Spleen (tissue), 11 donors: ENCODE measurements at regions not wholly inside any gene's neighbourhood (a gene's known extent, or its start where the extent isn't known, plus 50 kb on each side); places are given as distances from the start of the nearest gene placed in this dataset.

ENCODE experiments used
- DNase-seq: peaks from one replicate; pipeline ENCODE4 v3.0.0-alpha.2; 2020
- H3K27ac ChIP-seq, 8 donors: fragments of 200-600 bp; sonication (generic) in 7 of 8; 1 replicate in 4 of 8; 2 replicates in 4 of 8; pipeline versions ENCODE4 v1.5.0 to v1.8.0; 2016 to 2021; ENCODE audit warnings: inconsistent platforms in 4 of 8, mild to moderate bottlenecking in 4 of 8, moderate library complexity in 1 of 8
- H3K27me3 ChIP-seq, 7 donors: fragments of 200-600 bp; sonication (generic) in 6 of 7; replicated peaks in 1 of 7; 1 replicate in 4 of 7; 2 replicates in 3 of 7; pipeline versions ENCODE4 v1.5.0 to v1.8.0; 2016 to 2021; ENCODE audit warnings: inconsistent platforms in 3 of 7, mild to moderate bottlenecking in 1 of 7
- H3K36me3 ChIP-seq, 6 donors: fragments of 200-600 bp; sonication (generic) in 5 of 6; 1 replicate in 4 of 6; 2 replicates in 2 of 6; pipeline versions ENCODE4 v1.5.0 to v1.8.0; 2016 to 2021; ENCODE audit warnings: inconsistent platforms in 2 of 6
- H3K4me1 ChIP-seq, 6 donors: fragments of 200-600 bp; sonication (generic) in 5 of 6; 1 replicate in 3 of 6; 2 replicates in 3 of 6; pipeline versions ENCODE4 v1.5.0 to v1.8.0; 2016 to 2021; ENCODE audit warnings: inconsistent platforms in 3 of 6
- H3K4me3 ChIP-seq, 8 donors: fragments of 200-600 bp; sonication (generic) in 7 of 8; 1 replicate in 4 of 8; 2 replicates in 4 of 8; pipeline versions ENCODE4 v1.5.0 to v1.8.0; 2016 to 2021; ENCODE audit warnings: inconsistent platforms in 4 of 8, mild to moderate bottlenecking in 4 of 8, moderate library complexity in 2 of 8
- H3K9me3 ChIP-seq, 8 donors: fragments of 200-600 bp; sonication (generic) in 7 of 8; 1 replicate in 4 of 8; 2 replicates in 4 of 8; pipeline versions ENCODE4 v1.5.0 to v1.8.0; 2016 to 2021; ENCODE audit warnings: inconsistent platforms in 4 of 8
- POLR2A ChIP-seq, 3 donors: fragments of 450-650 bp; IDR thresholded peaks; one replicate each; pipeline ENCODE4 v1.5.1; 2017; ENCODE audit warnings: antibody characterized with exemption in 3 of 3, mild to moderate bottlenecking in 1 of 3
- POLR2AphosphoS5 ChIP-seq, 3 donors: sonication (generic); formaldehyde crosslinking; IDR thresholded peaks; one replicate each; pipeline ENCODE4 v1.5.1; 2017; ENCODE audit warnings: antibody characterized with exemption in 3 of 3
- WGBS, 5 donors: extraction: QIAGEN DNeasy Blood & Tissue Kit in 3 of 5; methylation state at CpG; one replicate each; pipeline versions ENCODE4 v1.1.5 to v1.1.7; 2013 to 2018; 5-methylcytosine and 5-hydroxymethylcytosine counted together
- intact Hi-C: fragments of 100-400 bp; cut with DNase I; formaldehyde crosslinking; loops from one replicate; pipeline ENCODE4 v1.15.0; 2023; ENCODE audit warnings: low total_unique reads
- TF ChIP-seq, protein P1 (sequence below), 11 experiments: fragments of 200-600 bp in 7 of 11; fragments of 450-650 bp in 4 of 11; sonication (generic) in 4 of 11; IDR thresholded peaks in 8 of 11; conservative IDR thresholded peaks in 3 of 11; 1 replicate in 7 of 11; 2 replicates in 4 of 11; pipeline versions ENCODE4 v1.4.0 to v1.8.0; 2016 to 2021; ENCODE audit warnings: antibody characterized with exemption in 11 of 11, inconsistent platforms in 4 of 11, mild to moderate bottlenecking in 1 of 11
- donor health status: healthy with polysubstance abuse.
- donor health status: DM: no; HTN: no; CAD: no; lungs with moderate emphysema.
- donor health status: DM: no; HTN: no; CAD: no.
- donor health status: Bipolar disorder and iron deficiency.
- donor health status: healthy.
- donor health status: DM: no; HTN: no; CAD: no.
- donor health status: DM: yes; HTN: yes; CAD: no.

DNA sequence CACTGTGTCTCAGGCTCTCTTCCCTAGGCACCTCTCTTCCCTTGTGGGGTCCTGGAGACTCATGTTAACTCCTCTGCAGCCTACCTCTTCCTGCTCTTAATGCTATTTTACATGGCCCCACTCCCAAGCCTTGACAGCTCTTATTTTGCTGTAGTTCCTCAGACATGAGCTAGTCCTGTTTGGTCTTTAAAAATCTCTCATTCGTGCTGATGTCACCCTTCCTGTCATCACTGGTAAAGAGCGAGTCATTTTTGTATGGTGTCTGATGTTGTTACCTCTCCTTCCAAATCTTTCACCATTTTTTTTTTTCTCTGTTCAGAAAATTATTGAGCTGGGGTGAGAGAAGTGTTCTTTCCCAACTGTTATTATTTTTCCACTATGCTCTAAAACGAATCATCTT is 84.8 kb upstream of the ZBED5 start:
- WGBS, 5 donors: 69 to 87% (median 72%) methylated on average over 3 of the region's 3 CpGs
- no peaks in the 10 kb centered on the region for H3K4me1 ChIP-seq
- no peak overlapping the region for H3K4me3 ChIP-seq
- H3K36me3 ChIP-seq: no peaks in the 10 kb centered on the region
- intact Hi-C loops: no loop called here
- H3K27ac ChIP-seq: no peak overlapping the region
- TF ChIP-seq, protein P1, sequence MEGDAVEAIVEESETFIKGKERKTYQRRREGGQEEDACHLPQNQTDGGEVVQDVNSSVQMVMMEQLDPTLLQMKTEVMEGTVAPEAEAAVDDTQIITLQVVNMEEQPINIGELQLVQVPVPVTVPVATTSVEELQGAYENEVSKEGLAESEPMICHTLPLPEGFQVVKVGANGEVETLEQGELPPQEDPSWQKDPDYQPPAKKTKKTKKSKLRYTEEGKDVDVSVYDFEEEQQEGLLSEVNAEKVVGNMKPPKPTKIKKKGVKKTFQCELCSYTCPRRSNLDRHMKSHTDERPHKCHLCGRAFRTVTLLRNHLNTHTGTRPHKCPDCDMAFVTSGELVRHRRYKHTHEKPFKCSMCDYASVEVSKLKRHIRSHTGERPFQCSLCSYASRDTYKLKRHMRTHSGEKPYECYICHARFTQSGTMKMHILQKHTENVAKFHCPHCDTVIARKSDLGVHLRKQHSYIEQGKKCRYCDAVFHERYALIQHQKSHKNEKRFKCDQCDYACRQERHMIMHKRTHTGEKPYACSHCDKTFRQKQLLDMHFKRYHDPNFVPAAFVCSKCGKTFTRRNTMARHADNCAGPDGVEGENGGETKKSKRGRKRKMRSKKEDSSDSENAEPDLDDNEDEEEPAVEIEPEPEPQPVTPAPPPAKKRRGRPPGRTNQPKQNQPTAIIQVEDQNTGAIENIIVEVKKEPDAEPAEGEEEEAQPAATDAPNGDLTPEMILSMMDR (IDR thresholded peaks at IDR 0.05 in 8 of 11, conservative IDR thresholded peaks at IDR 0.05 in 3 of 11): no peak
- TF ChIP-seq POLR2AphosphoS5 (IDR thresholded peaks at IDR 0.05) (no peak), POLR2A (IDR thresholded peaks at IDR 0.05) (no peak)
- no peaks in the 10 kb centered on the region for H3K27me3 ChIP-seq
- H3K9me3 ChIP-seq: no peaks in the 10 kb centered on the region
- DNase-seq: no peak

DNA sequence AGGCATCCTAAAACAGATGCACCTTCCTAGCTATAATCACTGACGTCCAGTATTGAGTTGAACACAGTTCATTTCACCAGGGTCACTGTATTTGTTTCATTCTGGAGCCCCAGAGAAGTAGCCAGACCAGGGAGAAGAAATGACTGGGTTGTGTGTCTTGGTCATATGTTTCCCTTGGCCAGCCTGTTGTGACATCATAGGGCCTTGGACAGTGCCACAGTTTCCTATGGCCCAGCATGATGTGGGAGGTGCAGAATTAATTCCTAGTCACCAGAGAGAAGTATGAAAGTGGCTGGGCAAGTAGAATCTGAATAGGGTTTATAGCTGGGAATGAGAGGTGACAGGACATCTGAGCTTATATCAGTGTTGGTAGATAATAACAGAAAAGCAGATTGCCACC is 84.0 kb upstream of the ZBED5 start:
- Histone ChIP-seq H3K9me3 (no peaks in the 10 kb centered on the region), H3K4me1 (no peaks in the 10 kb centered on the region), H3K27me3 (no peaks in the 10 kb centered on the region), H3K4me3 (no peak overlapping the region), H3K27ac (no peak overlapping the region), H3K36me3 (no peaks in the 10 kb centered on the region)
- intact Hi-C loops: no loop called here
- TF ChIP-seq POLR2AphosphoS5 (IDR thresholded peaks at IDR 0.05) (no peak), POLR2A (IDR thresholded peaks at IDR 0.05) (no peak)
- TF ChIP-seq, protein P1 (IDR thresholded peaks at IDR 0.05 in 8 of 11, conservative IDR thresholded peaks at IDR 0.05 in 3 of 11): no peak
- DNase-seq: no peak
- 75 to 100% (median 85%) methylated on average over 1 of the region's 1 CpG for WGBS, 5 donors

DNA sequence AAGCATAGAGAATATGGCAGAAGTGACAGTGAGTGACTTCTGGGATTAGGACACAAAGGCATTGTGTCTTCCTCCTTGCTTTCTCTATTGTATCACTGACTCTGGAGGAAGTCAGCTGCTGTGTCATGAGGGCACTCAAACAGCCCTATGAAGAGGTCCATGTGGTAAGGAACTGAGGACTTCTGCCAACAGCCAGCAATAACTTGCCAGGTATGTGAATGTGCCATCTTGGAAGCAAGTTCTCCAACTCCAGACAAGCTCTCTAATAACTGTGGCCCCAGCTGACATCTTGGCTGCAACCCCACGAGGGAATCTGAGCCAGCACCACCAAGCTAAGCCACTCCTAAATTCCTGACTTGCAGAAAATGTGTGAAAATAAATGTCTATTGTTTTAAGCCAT is 83.6 kb upstream of the ZBED5 start:
- intact Hi-C loops: no loop called here
- H3K4me3 ChIP-seq: no peak overlapping the region
- no peaks in the 10 kb centered on the region for H3K9me3 ChIP-seq
- no peak overlapping the region for H3K27ac ChIP-seq
- DNase-seq: no peak
- 58 to 75% (median 60%) methylated on average over 1 of the region's 1 CpG for WGBS, 5 donors
- TF ChIP-seq POLR2A (IDR thresholded peaks at IDR 0.05) (no peak), POLR2AphosphoS5 (IDR thresholded peaks at IDR 0.05) (no peak)
- TF ChIP-seq, protein P1 (IDR thresholded peaks at IDR 0.05 in 8 of 11, conservative IDR thresholded peaks at IDR 0.05 in 3 of 11): no peak
- no peaks in the 10 kb centered on the region for H3K27me3 ChIP-seq
- H3K4me1 ChIP-seq: no peaks in the 10 kb centered on the region
- H3K36me3 ChIP-seq: no peaks in the 10 kb centered on the region

DNA sequence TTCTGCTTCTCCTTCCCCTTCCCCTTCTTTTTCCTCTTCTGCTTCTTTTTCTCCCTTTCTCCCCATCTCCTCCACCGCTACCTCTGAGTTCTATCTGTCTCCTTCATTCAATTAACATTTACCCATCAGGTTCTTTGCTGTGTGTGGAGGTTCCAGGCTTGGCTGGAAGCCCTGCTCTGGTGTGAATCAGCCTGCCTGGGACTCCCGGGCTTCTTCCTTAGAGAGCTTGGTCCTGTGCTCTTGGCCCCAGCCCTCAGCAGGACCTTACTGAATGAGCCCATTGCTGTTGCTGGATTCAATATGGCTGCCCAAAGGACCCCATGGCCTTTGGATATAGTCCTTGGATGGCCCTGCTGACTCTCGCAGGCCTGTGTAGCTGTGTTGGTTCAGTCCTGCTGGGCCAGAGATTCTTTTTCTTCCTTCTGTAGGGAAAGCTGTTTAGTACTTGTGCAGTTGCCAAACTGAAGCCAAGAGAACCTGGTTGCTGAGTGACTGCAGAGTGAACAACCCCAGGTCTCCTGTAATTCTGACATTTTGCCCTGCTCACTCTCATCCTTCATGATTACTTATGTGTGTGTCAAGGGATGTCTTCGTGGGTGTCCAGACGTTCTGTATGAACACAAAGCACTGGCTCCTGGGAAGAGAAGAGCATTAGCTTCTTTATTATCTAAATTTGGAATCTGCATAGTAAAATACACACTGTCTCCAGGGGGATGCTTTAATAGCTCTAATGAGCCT is 81.0 kb upstream of the ZBED5 start:
- TF ChIP-seq POLR2A (IDR thresholded peaks at IDR 0.05) (no peak), POLR2AphosphoS5 (IDR thresholded peaks at IDR 0.05) (no peak)
- TF ChIP-seq, protein P1 (IDR thresholded peaks at IDR 0.05 in 8 of 11, conservative IDR thresholded peaks at IDR 0.05 in 3 of 11): no peak
- Histone ChIP-seq H3K4me1 (peaks cover 0 to 10% (median 8%) of the 10 kb centered on the region in 6 donors), H3K27me3 (peaks cover 0 to 7% (median 0%) of the 10 kb centered on the region in 7 donors), H3K27ac (no peak overlapping the region), H3K4me3 (no peak overlapping the region), H3K9me3 (no peaks in the 10 kb centered on the region), H3K36me3 (no peaks in the 10 kb centered on the region)
- WGBS, 5 donors: 76 to 92% (median 90%) methylated on average over 5 of the region's 5 CpGs
- no peak for DNase-seq
- intact Hi-C loops: loop anchor here (5.0 to 10.0 kb wide), 2 partner anchors 68 to 846 kb away; no protein-coding TSS in a partner anchor
